HL-60 (cell line): ENCODE measurements at regions not wholly inside any gene's neighbourhood (a gene's known extent, or its start where the extent isn't known, plus 50 kb on each side); places are given as distances from the start of the nearest gene placed in this dataset.

Experiments
- DNase-seq, 2 experiments: peaks; one replicate each; pipeline ENCODE4 v3.0.0-alpha.2; 2010 to 2020; ENCODE audit warnings: low read depth in 1 of 2, low spot score in 1 of 2
- H3K27ac ChIP-seq: fragments of 250-450 bp; sonication (Bioruptor Pico); replicated peaks from 2 replicates; pipeline ENCODE4 v1.5.1; 2020; ENCODE audit warnings: mild to moderate bottlenecking, moderate library complexity
- H3K27me3 ChIP-seq: fragments of 250-450 bp; sonication (Bioruptor Pico); 2 replicates; pipeline ENCODE4 v1.5.1; 2021; ENCODE audit warnings: mild to moderate bottlenecking, moderate library complexity; ENCODE audit not compliant: insufficient read depth, poor library complexity, severe bottlenecking
- H3K4me3 ChIP-seq: replicated peaks from 2 replicates; pipeline ENCODE4 v1.5.1; 2011; ENCODE audit warnings: mild to moderate bottlenecking, control low read depth, low read length; ENCODE audit not compliant: insufficient read depth
- GABPA ChIP-seq: IDR thresholded peaks from 2 replicates; pipeline ENCODE4 v1.6.1; 2012; ENCODE audit warnings: low read depth
- POLR2AphosphoS5 ChIP-seq: IDR thresholded peaks from 2 replicates; pipeline ENCODE4 v1.6.1; 2012; ENCODE audit warnings: low read depth
- SPI1 ChIP-seq: IDR thresholded peaks from 2 replicates; pipeline ENCODE4 v1.6.1; 2012; ENCODE audit warnings: low read depth, mild to moderate bottlenecking, borderline replicate concordance
- TF ChIP-seq, protein P1 (sequence below): IDR thresholded peaks from one replicate; pipeline ENCODE4 v1.5.1; 2011; ENCODE audit warnings: low read length, control low read depth, inconsistent platforms; ENCODE audit not compliant: insufficient read depth
- TF ChIP-seq, protein P2 (sequence below): IDR thresholded peaks from 2 replicates; pipeline ENCODE4 v1.6.1; 2012; ENCODE audit warnings: low read depth; ENCODE audit not compliant: insufficient replicate concordance

- no peak overlapping the region for H3K27ac ChIP-seq
- H3K4me3 ChIP-seq: no peak overlapping the region
These were observed 568.2 kb upstream of the ZP4 start for GRCh38 chr1:238458899-238459298.

DNA sequence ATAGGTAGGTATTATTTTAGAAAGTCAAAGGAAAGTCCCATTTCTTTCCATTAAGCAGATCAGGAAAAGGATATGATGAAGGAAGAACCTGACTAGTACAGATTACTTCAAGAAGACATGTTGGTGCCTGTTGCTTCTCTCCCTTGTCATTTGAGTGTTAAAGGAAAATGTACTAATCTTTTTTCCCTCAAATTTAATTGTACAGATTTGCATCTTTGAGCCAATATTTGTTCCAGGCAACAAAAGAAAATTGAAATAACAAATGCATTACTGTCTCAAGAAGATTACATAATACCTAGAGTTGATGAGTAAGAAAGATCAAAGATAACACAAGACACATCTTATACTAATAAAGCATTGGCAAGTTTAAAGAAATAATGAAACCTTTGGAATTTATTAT, 566.9 kb upstream of the ZP4 start:
- TF ChIP-seq GABPA (no peak), POLR2AphosphoS5 (no peak), SPI1 (no peak)
- TF ChIP-seq, protein P1, sequence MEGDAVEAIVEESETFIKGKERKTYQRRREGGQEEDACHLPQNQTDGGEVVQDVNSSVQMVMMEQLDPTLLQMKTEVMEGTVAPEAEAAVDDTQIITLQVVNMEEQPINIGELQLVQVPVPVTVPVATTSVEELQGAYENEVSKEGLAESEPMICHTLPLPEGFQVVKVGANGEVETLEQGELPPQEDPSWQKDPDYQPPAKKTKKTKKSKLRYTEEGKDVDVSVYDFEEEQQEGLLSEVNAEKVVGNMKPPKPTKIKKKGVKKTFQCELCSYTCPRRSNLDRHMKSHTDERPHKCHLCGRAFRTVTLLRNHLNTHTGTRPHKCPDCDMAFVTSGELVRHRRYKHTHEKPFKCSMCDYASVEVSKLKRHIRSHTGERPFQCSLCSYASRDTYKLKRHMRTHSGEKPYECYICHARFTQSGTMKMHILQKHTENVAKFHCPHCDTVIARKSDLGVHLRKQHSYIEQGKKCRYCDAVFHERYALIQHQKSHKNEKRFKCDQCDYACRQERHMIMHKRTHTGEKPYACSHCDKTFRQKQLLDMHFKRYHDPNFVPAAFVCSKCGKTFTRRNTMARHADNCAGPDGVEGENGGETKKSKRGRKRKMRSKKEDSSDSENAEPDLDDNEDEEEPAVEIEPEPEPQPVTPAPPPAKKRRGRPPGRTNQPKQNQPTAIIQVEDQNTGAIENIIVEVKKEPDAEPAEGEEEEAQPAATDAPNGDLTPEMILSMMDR: no peak
- TF ChIP-seq, protein P2, sequence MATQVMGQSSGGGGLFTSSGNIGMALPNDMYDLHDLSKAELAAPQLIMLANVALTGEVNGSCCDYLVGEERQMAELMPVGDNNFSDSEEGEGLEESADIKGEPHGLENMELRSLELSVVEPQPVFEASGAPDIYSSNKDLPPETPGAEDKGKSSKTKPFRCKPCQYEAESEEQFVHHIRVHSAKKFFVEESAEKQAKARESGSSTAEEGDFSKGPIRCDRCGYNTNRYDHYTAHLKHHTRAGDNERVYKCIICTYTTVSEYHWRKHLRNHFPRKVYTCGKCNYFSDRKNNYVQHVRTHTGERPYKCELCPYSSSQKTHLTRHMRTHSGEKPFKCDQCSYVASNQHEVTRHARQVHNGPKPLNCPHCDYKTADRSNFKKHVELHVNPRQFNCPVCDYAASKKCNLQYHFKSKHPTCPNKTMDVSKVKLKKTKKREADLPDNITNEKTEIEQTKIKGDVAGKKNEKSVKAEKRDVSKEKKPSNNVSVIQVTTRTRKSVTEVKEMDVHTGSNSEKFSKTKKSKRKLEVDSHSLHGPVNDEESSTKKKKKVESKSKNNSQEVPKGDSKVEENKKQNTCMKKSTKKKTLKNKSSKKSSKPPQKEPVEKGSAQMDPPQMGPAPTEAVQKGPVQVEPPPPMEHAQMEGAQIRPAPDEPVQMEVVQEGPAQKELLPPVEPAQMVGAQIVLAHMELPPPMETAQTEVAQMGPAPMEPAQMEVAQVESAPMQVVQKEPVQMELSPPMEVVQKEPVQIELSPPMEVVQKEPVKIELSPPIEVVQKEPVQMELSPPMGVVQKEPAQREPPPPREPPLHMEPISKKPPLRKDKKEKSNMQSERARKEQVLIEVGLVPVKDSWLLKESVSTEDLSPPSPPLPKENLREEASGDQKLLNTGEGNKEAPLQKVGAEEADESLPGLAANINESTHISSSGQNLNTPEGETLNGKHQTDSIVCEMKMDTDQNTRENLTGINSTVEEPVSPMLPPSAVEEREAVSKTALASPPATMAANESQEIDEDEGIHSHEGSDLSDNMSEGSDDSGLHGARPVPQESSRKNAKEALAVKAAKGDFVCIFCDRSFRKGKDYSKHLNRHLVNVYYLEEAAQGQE: no peak
- Histone ChIP-seq H3K27me3 (no peaks in the 10 kb centered on the region), H3K4me3 (no peak overlapping the region), H3K27ac (no peak overlapping the region)
- no peak for DNase-seq

More at GRCh38 chr1:238458899-238459298, 568.2 kb upstream of the ZP4 start:
- no peaks in the 10 kb centered on the region for H3K27me3 ChIP-seq
- no peak for DNase-seq
- TF ChIP-seq, protein P2: no peak
- TF ChIP-seq GABPA: no peak
- no peak for TF ChIP-seq SPI1
- TF ChIP-seq, protein P1: no peak
- no peak for TF ChIP-seq POLR2AphosphoS5

GRCh38 chr1:238451781-238452310, 561.1 kb upstream of the ZP4 start:
- Histone ChIP-seq H3K4me3 (no peak overlapping the region), H3K27me3 (no peaks in the 10 kb centered on the region), H3K27ac (no peak overlapping the region)
- TF ChIP-seq SPI1: no peak
- TF ChIP-seq, protein P1: no peak
- TF ChIP-seq, protein P2: no peak
- TF ChIP-seq GABPA: no peak
- TF ChIP-seq POLR2AphosphoS5: no peak
- no peak for DNase-seq
